DMS53 treated with DMSO at 0.1 percent for 48 hours (cell line): ENCODE measurements at regions not wholly inside any gene's neighbourhood (a gene's known extent, or its start where the extent isn't known, plus 50 kb on each side); places are given as distances from the start of the nearest gene placed in this dataset.

Experiments
- DNase-seq: peaks from one replicate; lab custom pipeline; 2025; ENCODE audit not compliant: unreplicated experiment; lab: John Stamatoyannopoulos, UW

GRCh38 chr2:126446106-126446695, 209.8 kb upstream of the GYPC start:
- DNase-seq: no peak

- no peak for DNase-seq
Observed at GRCh38 chr2:126448611-126449010, 207.3 kb upstream of the GYPC start.

- no peak for DNase-seq
Observed at GRCh38 chr2:126449677-126450076, 206.3 kb upstream of the GYPC start.

GRCh38 chr2:126463892-126464674, 191.9 kb upstream of the GYPC start:
- no peak for DNase-seq

- DNase-seq: no peak
Observed at GRCh38 chr2:126467367-126468054, 188.4 kb upstream of the GYPC start.

- DNase-seq: no peak
Observed at GRCh38 chr2:126475031-126475430, 180.9 kb upstream of the GYPC start.

GRCh38 chr2:126476691-126477090, 179.3 kb upstream of the GYPC start:
- no peak for DNase-seq

GRCh38 chr2:126480033-126480432, 175.9 kb upstream of the GYPC start:
- DNase-seq: no peak

- DNase-seq: no peak
Observed at GRCh38 chr2:126482582-126483464, 173.1 kb upstream of the GYPC start.

- DNase-seq: no peak
Observed at GRCh38 chr2:126494593-126494992, 161.4 kb upstream of the GYPC start.

- no peak for DNase-seq
Observed at GRCh38 chr2:126495189-126495588, 160.8 kb upstream of the GYPC start.

GRCh38 chr2:126496493-126496892, 159.5 kb upstream of the GYPC start:
- DNase-seq: no peak

- DNase-seq: no peak
Observed at GRCh38 chr2:126503476-126503875, 152.5 kb upstream of the GYPC start.

- no peak for DNase-seq
Observed at GRCh38 chr2:126504949-126505348, 151.0 kb upstream of the GYPC start.

- DNase-seq: no peak
Observed at GRCh38 chr2:126506786-126507185, 149.2 kb upstream of the GYPC start.

- DNase-seq: no peak
Observed at GRCh38 chr2:126507425-126507911, 148.5 kb upstream of the GYPC start.

GRCh38 chr2:126510356-126510755, 145.6 kb upstream of the GYPC start:
- no peak for DNase-seq

- no peak for DNase-seq
Observed at GRCh38 chr2:126510960-126511359, 145.0 kb upstream of the GYPC start.

GRCh38 chr2:126512026-126512425, 143.9 kb upstream of the GYPC start:
- no peak for DNase-seq

GRCh38 chr2:126513033-126513432, 142.9 kb upstream of the GYPC start:
- no peak for DNase-seq

GRCh38 chr2:126515471-126515870, 140.5 kb upstream of the GYPC start:
- no peak for DNase-seq
